MCF 10A (cell line): ENCODE measurements at regions not wholly inside any gene's neighbourhood (a gene's known extent, or its start where the extent isn't known, plus 50 kb on each side); places are given as distances from the start of the nearest gene placed in this dataset.

Experiments
- BruUV-seq: library from RNA; stranded (reverse); fragments of 400-500 nt; replicated peaks from 2 replicates; lab custom pipeline; 2021; lab: Mats Ljungman, UMichigan
- CTCF ChIA-PET: fragments of 300-600 bp; sonication (Branson Sonifier 250); formaldehyde crosslinking; extraction: SDS; loops from one replicate; lab custom pipeline; 2021; ENCODE audit warnings: antibody characterized with exemption, inconsistent platforms; lab: Yijun Ruan, JAX
- POLR2A ChIA-PET: fragments of 300-600, 350-650 bp; sonication (Branson Sonifier 250); formaldehyde crosslinking; extraction: SDS; loops from one replicate; lab custom pipeline; 2020; ENCODE audit warnings: antibody characterized with exemption, inconsistent platforms; lab: Yijun Ruan, JAX
- DNase-seq: peaks from one replicate; pipeline ENCODE4 v3.0.0-alpha.2; 2018; ENCODE audit not compliant: unreplicated experiment
- H3K27ac Mint-ChIP-seq: one replicate; pipeline ENCODE4 v1.8.0; 2022; ENCODE audit warnings: mild to moderate bottlenecking, low read depth, mixed read lengths; ENCODE audit not compliant: unreplicated experiment
- H3K27me3 Mint-ChIP-seq: one replicate; pipeline ENCODE4 v1.8.0; 2022; ENCODE audit warnings: mixed read lengths; ENCODE audit not compliant: insufficient read depth, unreplicated experiment
- H3K36me3 Mint-ChIP-seq: one replicate; pipeline ENCODE4 v1.8.0; 2022; ENCODE audit warnings: mild to moderate bottlenecking, moderate library complexity, mixed read lengths; ENCODE audit not compliant: insufficient read depth, unreplicated experiment
- H3K4me1 Mint-ChIP-seq: one replicate; pipeline ENCODE4 v1.8.0; 2022; ENCODE audit warnings: mixed read lengths; ENCODE audit not compliant: insufficient read depth, unreplicated experiment
- H3K4me3 Mint-ChIP-seq: one replicate; pipeline ENCODE4 v1.8.0; 2022; ENCODE audit warnings: mild to moderate bottlenecking, moderate library complexity, mixed read lengths; ENCODE audit not compliant: unreplicated experiment
- H3K9me3 Mint-ChIP-seq: one replicate; pipeline ENCODE4 v1.8.0; 2022; ENCODE audit warnings: mixed read lengths; ENCODE audit not compliant: unreplicated experiment
- intact Hi-C: fragments of 100-400 bp; cut with micrococcal nuclease; formaldehyde crosslinking; loops from 2 replicates; pipeline ENCODE4 v1.14.1; 2022
- TF ChIP-seq, protein P1 (sequence below): fragments of 200-600 bp; IDR thresholded peaks from one replicate; pipeline ENCODE4 v1.8.0; 2022; ENCODE audit warnings: antibody characterized with exemption, mild to moderate bottlenecking; ENCODE audit not compliant: unreplicated experiment

GRCh38 chr20:53738039-53738944, 144.7 kb upstream of the ZNF217 start:
- DNase-seq = no peak
- H3K4me3 Mint-ChIP-seq = no peak overlapping the region
- no peak overlapping the region for H3K27ac Mint-ChIP-seq
- no peaks in the 10 kb centered on the region for H3K36me3 Mint-ChIP-seq
- H3K4me1 Mint-ChIP-seq = peaks cover 32% of the 10 kb centered on the region
- CTCF ChIA-PET = no interaction called here
- TF ChIP-seq, protein P1, sequence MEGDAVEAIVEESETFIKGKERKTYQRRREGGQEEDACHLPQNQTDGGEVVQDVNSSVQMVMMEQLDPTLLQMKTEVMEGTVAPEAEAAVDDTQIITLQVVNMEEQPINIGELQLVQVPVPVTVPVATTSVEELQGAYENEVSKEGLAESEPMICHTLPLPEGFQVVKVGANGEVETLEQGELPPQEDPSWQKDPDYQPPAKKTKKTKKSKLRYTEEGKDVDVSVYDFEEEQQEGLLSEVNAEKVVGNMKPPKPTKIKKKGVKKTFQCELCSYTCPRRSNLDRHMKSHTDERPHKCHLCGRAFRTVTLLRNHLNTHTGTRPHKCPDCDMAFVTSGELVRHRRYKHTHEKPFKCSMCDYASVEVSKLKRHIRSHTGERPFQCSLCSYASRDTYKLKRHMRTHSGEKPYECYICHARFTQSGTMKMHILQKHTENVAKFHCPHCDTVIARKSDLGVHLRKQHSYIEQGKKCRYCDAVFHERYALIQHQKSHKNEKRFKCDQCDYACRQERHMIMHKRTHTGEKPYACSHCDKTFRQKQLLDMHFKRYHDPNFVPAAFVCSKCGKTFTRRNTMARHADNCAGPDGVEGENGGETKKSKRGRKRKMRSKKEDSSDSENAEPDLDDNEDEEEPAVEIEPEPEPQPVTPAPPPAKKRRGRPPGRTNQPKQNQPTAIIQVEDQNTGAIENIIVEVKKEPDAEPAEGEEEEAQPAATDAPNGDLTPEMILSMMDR = no peak
- intact Hi-C loops = loop anchor here (5.0 kb wide), 1 partner anchor 89 kb away; no protein-coding TSS in a partner anchor
- no peaks in the 10 kb centered on the region for H3K27me3 Mint-ChIP-seq
- POLR2A ChIA-PET = interaction anchor here (0.9 to 1.7 kb wide), 5 partner anchors 13 to 128 kb away, joined by 3 to 8 read pairs (median 4); no protein-coding TSS in a partner anchor
- H3K9me3 Mint-ChIP-seq = no peaks in the 10 kb centered on the region
- BruUV-seq = no TSS peak

DNA sequence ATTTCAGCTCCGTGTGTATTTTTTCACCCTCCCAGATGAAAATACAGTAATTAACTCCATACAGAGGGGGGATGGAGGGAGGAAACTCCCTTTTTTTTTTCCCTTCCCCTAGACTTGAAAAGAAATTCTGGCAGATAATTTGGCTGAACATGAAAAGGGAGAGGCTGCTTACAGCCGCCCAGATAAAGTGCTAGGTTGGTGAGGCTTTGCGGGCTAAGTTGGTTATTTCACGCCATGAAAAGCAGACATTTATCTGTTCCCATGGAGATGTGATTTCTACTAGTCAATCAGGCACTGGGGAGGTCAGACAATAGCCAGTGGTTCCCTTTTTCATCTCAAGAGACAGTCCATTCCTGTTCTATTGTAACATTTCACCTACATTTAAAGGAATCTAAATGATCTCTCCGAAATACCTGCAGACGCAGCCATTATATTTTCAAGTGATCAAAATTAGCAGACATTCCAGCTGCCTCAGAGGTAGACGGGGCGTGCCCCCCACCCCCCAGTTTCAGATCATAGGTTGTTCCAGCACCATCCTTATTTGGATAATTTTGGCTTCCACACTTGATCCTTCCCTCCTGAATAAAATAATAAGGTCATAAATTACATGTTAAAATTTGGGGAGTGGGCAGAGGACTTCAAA, 143.9 kb upstream of the ZNF217 start:
- TF ChIP-seq, protein P1 = no peak
- Mint-ChIP-seq H3K4me1 (peaks cover 32% of the 10 kb centered on the region), H3K4me3 (no peak overlapping the region), H3K9me3 (no peaks in the 10 kb centered on the region), H3K27me3 (no peaks in the 10 kb centered on the region), H3K36me3 (no peaks in the 10 kb centered on the region), H3K27ac (peak overlapping the region; percentile 86)
- no TSS peak for BruUV-seq
- ChIA-PET CTCF (interaction anchor here (0.6 to 2.2 kb wide), 5 partner anchors 89 to 202 kb away, joined by 3 to 10 read pairs (median 4); no protein-coding TSS in a partner anchor), POLR2A (interaction anchor here (0.7 to 2.7 kb wide), 7 partner anchors 11 to 155 kb away, joined by 3 to 30 read pairs (median 14); no protein-coding TSS in a partner anchor)
- DNase-seq = no peak
- intact Hi-C loops = loop anchor here (5.0 kb wide), 1 partner anchor 90 kb away; no protein-coding TSS in a partner anchor

GRCh38 chr20:53736757-53737395, 143.2 kb upstream of the ZNF217 start:
- intact Hi-C loops = loop anchor here (5.0 kb wide), 1 partner anchor 90 kb away; no protein-coding TSS in a partner anchor
- TF ChIP-seq, protein P1 = no peak
- H3K4me1 Mint-ChIP-seq = peaks cover 32% of the 10 kb centered on the region
- no peaks in the 10 kb centered on the region for H3K36me3 Mint-ChIP-seq
- H3K27me3 Mint-ChIP-seq = no peaks in the 10 kb centered on the region
- H3K27ac Mint-ChIP-seq = peak overlapping the region; percentile 86
- peak overlapping the region; percentile 2 for H3K4me3 Mint-ChIP-seq
- POLR2A ChIA-PET = interaction anchor here (0.6 to 2.7 kb wide), 22 partner anchors 8 to 194 kb away, joined by 3 to 30 read pairs (median 5); no protein-coding TSS in a partner anchor
- CTCF ChIA-PET = interaction anchor here (0.6 to 2.2 kb wide), 11 partner anchors 9 to 203 kb away, joined by 3 to 10 read pairs (median 4); no protein-coding TSS in a partner anchor
- BruUV-seq = no TSS peak
- DNase-seq = peak; percentile 30
- no peaks in the 10 kb centered on the region for H3K9me3 Mint-ChIP-seq
